Suprapubic skin (tissue), 3 donors: ENCODE measurements at regions not wholly inside any gene's neighbourhood (a gene's known extent, or its start where the extent isn't known, plus 50 kb on each side); places are given as distances from the start of the nearest gene placed in this dataset.

Experiments
- CTCF ChIP-seq, 2 donors: fragments of 200-600 bp in 1 of 2; fragments of 450-650 bp in 1 of 2; sonication (generic) in 1 of 2; IDR thresholded peaks; one replicate each; pipeline ENCODE4 v1.5.1; 2016 to 2019; ENCODE audit warnings: antibody characterized with exemption in 2 of 2, mild to moderate bottlenecking in 1 of 2, moderate library complexity in 1 of 2
- POLR2A ChIP-seq, 2 donors: fragments of 450-650 bp; IDR thresholded peaks; one replicate each; pipeline ENCODE4 v1.6.1; 2017; ENCODE audit warnings: antibody characterized with exemption in 2 of 2, mild to moderate bottlenecking in 2 of 2, moderate library complexity in 2 of 2

- TF ChIP-seq CTCF (IDR thresholded peaks at IDR 0.05), result no peak
- TF ChIP-seq POLR2A (IDR thresholded peaks at IDR 0.05), result no peak
These were observed 928.8 kb upstream of the ALCAM start for GRCh38 chr3:104437891-104438290.
